Ovary (tissue), 3 donors: ENCODE measurements at regions not wholly inside any gene's neighbourhood (a gene's known extent, or its start where the extent isn't known, plus 50 kb on each side); places are given as distances from the start of the nearest gene placed in this dataset.

Source experiments
- POLR2A ChIP-seq: fragments of 450-650 bp; IDR thresholded peaks from one replicate; pipeline ENCODE4 v1.6.1; 2017; ENCODE audit warnings: antibody characterized with exemption, mild to moderate bottlenecking, moderate library complexity
- TF ChIP-seq, protein P1 (sequence below), 3 donors: fragments of 450-650 bp in 2 of 3; fragments of 200-600 bp in 1 of 3; IDR thresholded peaks; one replicate each; pipeline versions ENCODE4 v1.5.1 to v1.8.0; 2016 to 2022; ENCODE audit warnings: antibody characterized with exemption in 3 of 3, mild to moderate bottlenecking in 1 of 3
- donor health status: DM: no; HTN: no; CAD: no.

- no peak for TF ChIP-seq POLR2A
- TF ChIP-seq, protein P1, sequence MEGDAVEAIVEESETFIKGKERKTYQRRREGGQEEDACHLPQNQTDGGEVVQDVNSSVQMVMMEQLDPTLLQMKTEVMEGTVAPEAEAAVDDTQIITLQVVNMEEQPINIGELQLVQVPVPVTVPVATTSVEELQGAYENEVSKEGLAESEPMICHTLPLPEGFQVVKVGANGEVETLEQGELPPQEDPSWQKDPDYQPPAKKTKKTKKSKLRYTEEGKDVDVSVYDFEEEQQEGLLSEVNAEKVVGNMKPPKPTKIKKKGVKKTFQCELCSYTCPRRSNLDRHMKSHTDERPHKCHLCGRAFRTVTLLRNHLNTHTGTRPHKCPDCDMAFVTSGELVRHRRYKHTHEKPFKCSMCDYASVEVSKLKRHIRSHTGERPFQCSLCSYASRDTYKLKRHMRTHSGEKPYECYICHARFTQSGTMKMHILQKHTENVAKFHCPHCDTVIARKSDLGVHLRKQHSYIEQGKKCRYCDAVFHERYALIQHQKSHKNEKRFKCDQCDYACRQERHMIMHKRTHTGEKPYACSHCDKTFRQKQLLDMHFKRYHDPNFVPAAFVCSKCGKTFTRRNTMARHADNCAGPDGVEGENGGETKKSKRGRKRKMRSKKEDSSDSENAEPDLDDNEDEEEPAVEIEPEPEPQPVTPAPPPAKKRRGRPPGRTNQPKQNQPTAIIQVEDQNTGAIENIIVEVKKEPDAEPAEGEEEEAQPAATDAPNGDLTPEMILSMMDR (IDR thresholded peaks at IDR 0.05), result no peak
Measured at GRCh38 chr13:52938065-52938464, 89.6 kb upstream of the PCDH8 start.
